ENCODE measurements at regions not wholly inside any gene's neighbourhood (a gene's known extent, or its start where the extent isn't known, plus 50 kb on each side); places are given as distances from the start of the nearest gene placed in this dataset.

GRCh38 chr3:160061525-160061924 lies 72.9 kb downstream of the IL12A start:
- TF ChIP-seq CTCF (IDR thresholded peaks at IDR 0.05) = no peak
- TF ChIP-seq POLR2A (IDR thresholded peaks at IDR 0.05) = no peak
